Nephron (organoid): ENCODE measurements at regions not wholly inside any gene's neighbourhood (a gene's known extent, or its start where the extent isn't known, plus 50 kb on each side); places are given as distances from the start of the nearest gene placed in this dataset.

Source experiments
- H3K27ac Mint-ChIP-seq, 3 experiments: 2 replicates each; pipeline ENCODE4 v1.8.0; 2020; ENCODE audit warnings: mixed read lengths in 3 of 3, mild to moderate bottlenecking in 2 of 3, moderate library complexity in 1 of 3
- H3K27me3 Mint-ChIP-seq: 2 replicates; pipeline ENCODE4 v1.8.0; 2021; ENCODE audit warnings: low read depth, mild to moderate bottlenecking, moderate library complexity, mixed read lengths
- H3K36me3 Mint-ChIP-seq: 2 replicates; pipeline ENCODE4 v1.8.0; 2020; ENCODE audit warnings: low read depth, mixed read lengths
- H3K4me1 Mint-ChIP-seq: 2 replicates; pipeline ENCODE4 v1.8.0; 2020; ENCODE audit warnings: mixed read lengths
- H3K4me3 Mint-ChIP-seq, 3 experiments: 2 replicates each; pipeline ENCODE4 v1.8.0; 2020; ENCODE audit warnings: mild to moderate bottlenecking in 3 of 3, mixed read lengths in 3 of 3, moderate library complexity in 2 of 3
- H3K9me3 Mint-ChIP-seq: 2 replicates; pipeline ENCODE4 v1.8.0; 2020; ENCODE audit warnings: mixed read lengths
- CTCF ChIP-seq, 3 experiments: fragments of 200-600 bp; sonication (generic); IDR thresholded peaks; one replicate each; pipeline ENCODE4 v1.5.0; 2021; ENCODE audit warnings: antibody characterized with exemption in 3 of 3; ENCODE audit not compliant: unreplicated experiment in 3 of 3

- Mint-ChIP-seq H3K4me3 (peak overlapping the region in 1 of 3 experiments; percentile 32), H3K27ac (peak overlapping the region; percentile 33 to 90 (median 88)), H3K36me3 (no peaks in the 10 kb centered on the region), H3K9me3 (peaks cover 3% of the 10 kb centered on the region), H3K4me1 (peaks cover 11% of the 10 kb centered on the region), H3K27me3 (no peaks in the 10 kb centered on the region)
- no peak for TF ChIP-seq CTCF (IDR thresholded peaks at IDR 0.05; ENCODE audit: unreplicated experiment in 3 of 3)
These were observed 112.0 kb upstream of the MCTP2 start for GRCh38 chr15:94119298-94119811.

- no peaks in the 10 kb centered on the region for H3K36me3 Mint-ChIP-seq
- H3K4me3 Mint-ChIP-seq: no peak overlapping the region
- peaks cover 3% of the 10 kb centered on the region for H3K9me3 Mint-ChIP-seq
- peak overlapping the region in 1 of 3 experiments; percentile 2 for H3K27ac Mint-ChIP-seq
- H3K27me3 Mint-ChIP-seq: no peaks in the 10 kb centered on the region
- peaks cover 6% of the 10 kb centered on the region for H3K4me1 Mint-ChIP-seq
- TF ChIP-seq CTCF (IDR thresholded peaks at IDR 0.05; ENCODE audit: unreplicated experiment in 3 of 3): no peak
These were observed 120.8 kb upstream of the MCTP2 start for GRCh38 chr15:94110476-94111130.

GRCh38 chr15:94107652-94108051 lies 123.7 kb upstream of the MCTP2 start:
- H3K4me1 Mint-ChIP-seq: peaks cover 6% of the 10 kb centered on the region
- no peaks in the 10 kb centered on the region for H3K27me3 Mint-ChIP-seq
- H3K36me3 Mint-ChIP-seq: no peaks in the 10 kb centered on the region
- H3K27ac Mint-ChIP-seq: no peak overlapping the region
- no peak overlapping the region for H3K4me3 Mint-ChIP-seq
- peaks cover 9% of the 10 kb centered on the region for H3K9me3 Mint-ChIP-seq
- TF ChIP-seq CTCF (IDR thresholded peaks at IDR 0.05; ENCODE audit: unreplicated experiment in 3 of 3): no peak

- peaks cover 9% of the 10 kb centered on the region for H3K9me3 Mint-ChIP-seq
- H3K4me3 Mint-ChIP-seq: no peak overlapping the region
- no peak overlapping the region for H3K27ac Mint-ChIP-seq
- TF ChIP-seq CTCF (IDR thresholded peaks at IDR 0.05; ENCODE audit: unreplicated experiment in 3 of 3): no peak
- peaks cover 3% of the 10 kb centered on the region for H3K4me1 Mint-ChIP-seq
- H3K27me3 Mint-ChIP-seq: no peaks in the 10 kb centered on the region
- no peaks in the 10 kb centered on the region for H3K36me3 Mint-ChIP-seq
These were observed 125.6 kb upstream of the MCTP2 start for GRCh38 chr15:94105760-94106159.

GRCh38 chr15:94100863-94101262 lies 130.5 kb upstream of the MCTP2 start:
- H3K9me3 Mint-ChIP-seq: peaks cover 9% of the 10 kb centered on the region

More at GRCh38 chr15:94100863-94101262, 130.5 kb upstream of the MCTP2 start:
- TF ChIP-seq CTCF (IDR thresholded peaks at IDR 0.05; ENCODE audit: unreplicated experiment in 3 of 3): no peak
- Mint-ChIP-seq H3K36me3 (no peaks in the 10 kb centered on the region), H3K4me3 (no peak overlapping the region), H3K4me1 (peaks cover 4% of the 10 kb centered on the region), H3K27me3 (no peaks in the 10 kb centered on the region), H3K27ac (no peak overlapping the region)
